Gastrocnemius medialis (tissue), 4 donors: ENCODE measurements at regions not wholly inside any gene's neighbourhood (a gene's known extent, or its start where the extent isn't known, plus 50 kb on each side); places are given as distances from the start of the nearest gene placed in this dataset.
"Not testable (repeated sequence)": the region's sequence is repeated elsewhere in the genome, so short reads cannot be mapped to it uniquely, and the experiment has no call there.

ENCODE experiments used
- ATAC-seq, 2 donors: fragments of 150-250 bp; one replicate each; pipeline ENCODE4 v1.9.1; 2016
- DNase-seq, 2 donors: peaks; one replicate each; pipeline ENCODE4 v3.0.0-alpha.2; 2019
- H3K27ac ChIP-seq, 4 donors: fragments of 200-600 bp; sonication (generic); 1 replicate in 1 of 4; 2 replicates in 3 of 4; pipeline ENCODE4 v1.5.1; 2016 to 2018; ENCODE audit warnings: mild to moderate bottlenecking in 2 of 4, moderate library complexity in 1 of 4
- H3K27me3 ChIP-seq, 3 donors: fragments of 200-600 bp; sonication (generic) in 2 of 3; 1 replicate in 1 of 3; 2 replicates in 2 of 3; pipeline versions ENCODE4 v1.5.1 to v1.6.0; 2016 to 2019; ENCODE audit warnings: mild to moderate bottlenecking in 1 of 3, moderate library complexity in 1 of 3
- H3K36me3 ChIP-seq, 2 donors: fragments of 200-600 bp; sonication (generic) in 1 of 2; one replicate each; pipeline ENCODE4 v1.5.1; 2017 to 2018
- H3K4me1 ChIP-seq, 2 donors: fragments of 200-600 bp; sonication (generic) in 1 of 2; one replicate each; pipeline ENCODE4 v1.5.1; 2016 to 2017; ENCODE audit warnings: mild to moderate bottlenecking in 2 of 2
- H3K4me3 ChIP-seq, 4 donors: fragments of 200-600 bp; sonication (generic) in 3 of 4; 1 replicate in 1 of 4; 2 replicates in 3 of 4; pipeline ENCODE4 v1.5.1; 2016 to 2019; ENCODE audit warnings: mild to moderate bottlenecking in 2 of 4
- H3K9me3 ChIP-seq, 3 donors: fragments of 200-600 bp; sonication (generic) in 2 of 3; 1 replicate in 1 of 3; 2 replicates in 2 of 3; pipeline ENCODE4 v1.5.1; 2016 to 2019
- POLR2A ChIP-seq, 2 donors: fragments of 450-650 bp; IDR thresholded peaks; one replicate each; pipeline ENCODE4 v1.6.1; 2017; ENCODE audit warnings: antibody characterized with exemption in 2 of 2, mild to moderate bottlenecking in 2 of 2, moderate library complexity in 2 of 2
- in situ Hi-C, 4 donors: fragments of 200-750 bp; cut with MboI; loops; one replicate each; pipeline versions ENCODE4 v1.15.0 to v1.8.0; 2017; ENCODE audit warnings: low sequenced_read_pairs in 4 of 4
- intact Hi-C: fragments of 100-400 bp; cut with DNase I; formaldehyde crosslinking; loops from one replicate; pipeline ENCODE4 v1.15.1; 2023; ENCODE audit warnings: low total_unique reads
- TF ChIP-seq, protein P1 (sequence below), 5 experiments: fragments of 450-650 bp in 3 of 5; fragments of 200-600 bp in 2 of 5; sonication (generic) in 2 of 5; IDR thresholded peaks in 4 of 5; conservative IDR thresholded peaks in 1 of 5; 1 replicate in 4 of 5; 2 replicates in 1 of 5; pipeline ENCODE4 v1.5.1; 2016 to 2019; ENCODE audit warnings: antibody characterized with exemption in 5 of 5, mild to moderate bottlenecking in 3 of 5, moderate library complexity in 3 of 5

DNA sequence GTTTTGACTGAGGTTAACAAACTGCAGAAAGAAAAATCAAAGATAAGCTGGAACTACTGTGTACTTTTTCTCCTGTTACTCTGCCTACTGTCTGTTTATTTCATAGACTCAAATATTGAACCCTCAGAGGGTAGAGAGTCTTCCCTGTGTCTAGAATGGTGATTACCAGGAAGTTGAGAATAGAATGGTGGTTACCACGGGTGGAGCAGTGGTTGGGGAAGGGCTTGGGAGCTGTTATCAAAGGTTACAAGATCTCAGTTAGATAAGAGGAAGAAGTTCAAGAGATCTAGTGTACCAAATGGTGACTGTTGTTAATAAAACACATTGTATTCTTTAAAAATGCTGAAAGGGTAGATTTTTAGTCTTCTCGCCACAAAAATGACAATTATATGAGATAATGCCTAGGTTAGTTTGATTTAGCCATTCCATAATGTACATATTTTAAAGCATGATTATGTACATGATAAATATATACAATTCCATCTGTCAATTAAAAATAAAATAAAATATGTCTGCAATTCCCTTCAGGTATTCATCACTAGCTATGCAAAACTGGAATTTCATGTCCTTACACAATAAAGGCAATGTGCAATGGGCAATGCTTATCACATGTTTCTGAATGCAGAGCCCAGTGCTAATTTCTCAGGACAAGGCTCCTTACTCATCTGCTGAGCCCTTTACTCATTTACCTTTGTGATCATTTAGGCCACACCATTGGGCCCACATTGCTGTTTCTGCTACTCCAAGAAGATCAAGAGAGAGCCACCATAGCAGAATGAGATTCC, 474.3 kb upstream of the CAMK1G start:
- in situ Hi-C loops (no loop called here), intact Hi-C loops (no loop called here)
- Histone ChIP-seq H3K36me3 (no peaks in the 10 kb centered on the region), H3K27ac (no peak overlapping the region), H3K27me3 (no peaks in the 10 kb centered on the region), H3K9me3 (no peaks in the 10 kb centered on the region), H3K4me1 (no peaks in the 10 kb centered on the region), H3K4me3 (no peak overlapping the region)
- DNase-seq (no peak), ATAC-seq (no peak)
- TF ChIP-seq, protein P1, sequence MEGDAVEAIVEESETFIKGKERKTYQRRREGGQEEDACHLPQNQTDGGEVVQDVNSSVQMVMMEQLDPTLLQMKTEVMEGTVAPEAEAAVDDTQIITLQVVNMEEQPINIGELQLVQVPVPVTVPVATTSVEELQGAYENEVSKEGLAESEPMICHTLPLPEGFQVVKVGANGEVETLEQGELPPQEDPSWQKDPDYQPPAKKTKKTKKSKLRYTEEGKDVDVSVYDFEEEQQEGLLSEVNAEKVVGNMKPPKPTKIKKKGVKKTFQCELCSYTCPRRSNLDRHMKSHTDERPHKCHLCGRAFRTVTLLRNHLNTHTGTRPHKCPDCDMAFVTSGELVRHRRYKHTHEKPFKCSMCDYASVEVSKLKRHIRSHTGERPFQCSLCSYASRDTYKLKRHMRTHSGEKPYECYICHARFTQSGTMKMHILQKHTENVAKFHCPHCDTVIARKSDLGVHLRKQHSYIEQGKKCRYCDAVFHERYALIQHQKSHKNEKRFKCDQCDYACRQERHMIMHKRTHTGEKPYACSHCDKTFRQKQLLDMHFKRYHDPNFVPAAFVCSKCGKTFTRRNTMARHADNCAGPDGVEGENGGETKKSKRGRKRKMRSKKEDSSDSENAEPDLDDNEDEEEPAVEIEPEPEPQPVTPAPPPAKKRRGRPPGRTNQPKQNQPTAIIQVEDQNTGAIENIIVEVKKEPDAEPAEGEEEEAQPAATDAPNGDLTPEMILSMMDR (IDR thresholded peaks at IDR 0.05 in 4 of 5, conservative IDR thresholded peaks at IDR 0.05 in 1 of 5), result no peak
- TF ChIP-seq POLR2A (IDR thresholded peaks at IDR 0.05), result no peak

DNA sequence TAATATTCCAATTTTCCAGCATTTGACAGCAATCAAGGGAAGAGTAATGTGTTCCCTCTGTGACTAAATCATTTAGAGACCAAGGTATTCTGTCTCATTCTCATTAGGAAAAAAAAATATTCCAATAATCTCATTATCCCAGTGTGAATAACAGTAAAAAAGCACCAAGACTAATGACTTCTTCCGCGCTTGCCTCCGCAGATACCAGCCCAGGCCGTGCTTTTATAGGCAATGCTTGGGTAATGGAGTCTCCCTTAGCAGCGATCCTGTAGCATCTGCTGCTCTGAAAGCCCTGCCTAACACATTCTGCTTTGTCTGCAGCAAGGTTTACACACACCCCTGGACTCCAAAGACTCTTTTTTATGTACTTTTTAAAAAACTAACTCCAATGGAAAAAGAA, 470.0 kb upstream of the CAMK1G start:
- intact Hi-C loops (no loop called here), in situ Hi-C loops (no loop called here)
- ATAC-seq (no peak), DNase-seq (no peak)
- no peaks in the 10 kb centered on the region for H3K36me3 ChIP-seq
- H3K4me1 ChIP-seq, result no peaks in the 10 kb centered on the region
- TF ChIP-seq, protein P1 (IDR thresholded peaks at IDR 0.05 in 4 of 5, conservative IDR thresholded peaks at IDR 0.05 in 1 of 5), result no peak
- no peak for TF ChIP-seq POLR2A (IDR thresholded peaks at IDR 0.05)
- no peaks in the 10 kb centered on the region for H3K27me3 ChIP-seq
- H3K9me3 ChIP-seq, result no peaks in the 10 kb centered on the region
- H3K4me3 ChIP-seq, result no peak overlapping the region
- no peak overlapping the region for H3K27ac ChIP-seq

DNA sequence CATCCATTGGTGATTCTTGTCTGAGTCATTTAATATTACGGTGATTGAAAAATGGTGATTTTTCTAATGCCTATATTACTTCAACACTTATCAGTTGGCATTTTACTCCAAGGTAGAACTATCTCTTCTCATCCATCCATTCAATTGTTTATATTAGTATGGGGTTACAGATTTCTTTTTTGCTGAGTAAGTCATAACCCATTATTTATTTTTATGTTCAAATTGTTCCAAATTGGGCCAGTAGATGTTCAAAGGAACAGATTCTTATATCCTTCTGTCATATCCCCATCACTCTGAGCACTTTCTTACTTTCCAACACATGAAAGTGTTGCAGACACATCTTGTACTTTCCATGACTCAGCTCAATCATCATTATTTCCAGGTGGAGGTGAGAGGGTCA, 466.8 kb upstream of the CAMK1G start:
- in situ Hi-C loops, result no loop called here
- no peak for ATAC-seq
- Histone ChIP-seq H3K27ac (no peak overlapping the region), H3K4me3 (no peak overlapping the region), H3K9me3 (no peaks in the 10 kb centered on the region), H3K36me3 (no peaks in the 10 kb centered on the region), H3K4me1 (no peaks in the 10 kb centered on the region), H3K27me3 (no peaks in the 10 kb centered on the region)
- TF ChIP-seq, protein P1 (IDR thresholded peaks at IDR 0.05 in 4 of 5, conservative IDR thresholded peaks at IDR 0.05 in 1 of 5), result no peak
- TF ChIP-seq POLR2A (IDR thresholded peaks at IDR 0.05), result no peak
- intact Hi-C loops, result no loop called here
- no peak for DNase-seq

DNA sequence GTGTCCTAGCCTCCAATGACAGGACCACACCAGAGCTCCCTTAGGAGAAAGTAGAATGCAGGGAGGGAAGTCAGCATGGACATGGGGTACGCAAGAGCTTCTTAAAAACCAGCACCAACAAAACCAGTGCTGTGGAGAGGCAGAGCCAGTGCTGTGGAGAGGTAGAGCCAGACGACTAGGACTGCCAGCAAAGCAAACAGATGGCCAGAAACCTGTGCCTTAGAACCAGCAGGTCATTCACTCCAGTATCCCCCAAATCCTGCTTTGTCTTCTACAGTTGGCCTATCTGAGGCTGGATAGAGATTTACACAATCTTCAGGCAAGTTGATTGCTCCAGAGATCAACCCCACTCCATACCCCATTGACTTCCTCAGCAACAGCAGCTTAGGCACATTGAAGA, 459.9 kb upstream of the CAMK1G start:
- Histone ChIP-seq H3K4me3 (no peak overlapping the region), H3K36me3 (no peaks in the 10 kb centered on the region), H3K4me1 (no peaks in the 10 kb centered on the region), H3K27me3 (no peaks in the 10 kb centered on the region), H3K9me3 (no peaks in the 10 kb centered on the region), H3K27ac (no peak overlapping the region)
- ATAC-seq (no peak), DNase-seq (no peak)
- intact Hi-C loops (no loop called here), in situ Hi-C loops (no loop called here)
- TF ChIP-seq, protein P1 (IDR thresholded peaks at IDR 0.05 in 4 of 5, conservative IDR thresholded peaks at IDR 0.05 in 1 of 5), result no peak

DNA sequence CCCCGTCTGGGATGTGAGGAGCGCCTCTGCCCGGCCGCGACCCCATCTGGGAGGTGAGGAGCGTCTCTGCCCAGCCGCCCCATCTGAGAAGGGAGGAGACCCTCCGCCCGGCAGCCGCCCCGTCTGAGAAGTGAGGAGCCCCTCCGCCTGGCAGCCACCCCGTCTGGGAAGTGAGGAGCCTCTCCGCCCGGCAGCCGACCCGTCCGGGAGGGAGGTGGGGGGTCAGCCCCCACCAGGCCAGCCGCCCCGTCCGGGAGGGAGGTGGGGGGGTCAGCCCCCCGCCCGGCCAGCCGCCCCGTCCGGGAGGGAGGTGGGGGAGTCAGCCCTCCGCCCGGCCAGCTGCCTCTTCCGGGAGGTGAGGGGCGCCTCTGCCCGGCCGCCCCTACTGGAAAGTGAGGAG, 454.4 kb upstream of the CAMK1G start:
- H3K27me3 ChIP-seq, in situ Hi-C loops, ATAC-seq, H3K36me3 ChIP-seq, H3K27ac ChIP-seq, H3K9me3 ChIP-seq, H3K4me3 ChIP-seq, intact Hi-C loops, DNase-seq, H3K4me1 ChIP-seq: not testable (repeated sequence)
